AG09319 (cell line): ENCODE measurements at regions not wholly inside any gene's neighbourhood (a gene's known extent, or its start where the extent isn't known, plus 50 kb on each side); places are given as distances from the start of the nearest gene placed in this dataset.

Experiments
- DNase-seq: peaks from one replicate; pipeline ENCODE4 v3.0.0-alpha.2; 2010; ENCODE audit warnings: low read depth; ENCODE audit errors: extremely low read depth
- CTCF ChIP-seq: IDR thresholded peaks from 2 replicates; pipeline ENCODE4 v1.5.1; 2011; ENCODE audit warnings: low read depth, mild to moderate bottlenecking, inconsistent platforms, low read length, moderate library complexity

GRCh38 chr13:21771075-21771474 is 100.2 kb downstream of the FGF9 start:
- no peak for TF ChIP-seq CTCF
- no peak for DNase-seq

GRCh38 chr13:21777166-21777565 is 106.3 kb downstream of the FGF9 start:
- no peak for TF ChIP-seq CTCF
- no peak for DNase-seq

GRCh38 chr13:21777813-21778212 is 106.9 kb downstream of the FGF9 start:
- no peak for TF ChIP-seq CTCF
- no peak for DNase-seq

- no peak for DNase-seq
- TF ChIP-seq CTCF = no peak
These were observed 111.9 kb downstream of the FGF9 start for GRCh38 chr13:21782736-21783135.

- no peak for TF ChIP-seq CTCF
- DNase-seq = no peak
These were observed 115.1 kb downstream of the FGF9 start for GRCh38 chr13:21785990-21786389.

- TF ChIP-seq CTCF = no peak
- DNase-seq = no peak
These were observed 125.2 kb downstream of the FGF9 start for GRCh38 chr13:21796066-21796465.

GRCh38 chr13:21796775-21797514 is 126.1 kb downstream of the FGF9 start:
- TF ChIP-seq CTCF = no peak

More at GRCh38 chr13:21796775-21797514, 126.1 kb downstream of the FGF9 start:
- no peak for DNase-seq
